Skin epidermis (tissue), 12 donors: ENCODE measurements at regions not wholly inside any gene's neighbourhood (a gene's known extent, or its start where the extent isn't known, plus 50 kb on each side); places are given as distances from the start of the nearest gene placed in this dataset.
"Not testable (repeated sequence)": the region's sequence is repeated elsewhere in the genome, so short reads cannot be mapped to it uniquely, and the experiment has no call there.

Source experiments
- H3K27ac ChIP-seq, 21 experiments: fragments of 200-600 bp; sonication (generic) in 11 of 21; one replicate each; pipeline ENCODE4 v1.5.0; 2020; ENCODE audit warnings: mild to moderate bottlenecking in 3 of 21, inconsistent platforms in 2 of 21, moderate library complexity in 2 of 21
- H3K4me3 ChIP-seq, 7 experiments: fragments of 200-600 bp; sonication (generic) in 2 of 7; one replicate each; pipeline ENCODE4 v1.5.0; 2020; ENCODE audit warnings: inconsistent platforms in 2 of 7, mild to moderate bottlenecking in 2 of 7, moderate library complexity in 1 of 7

DNA sequence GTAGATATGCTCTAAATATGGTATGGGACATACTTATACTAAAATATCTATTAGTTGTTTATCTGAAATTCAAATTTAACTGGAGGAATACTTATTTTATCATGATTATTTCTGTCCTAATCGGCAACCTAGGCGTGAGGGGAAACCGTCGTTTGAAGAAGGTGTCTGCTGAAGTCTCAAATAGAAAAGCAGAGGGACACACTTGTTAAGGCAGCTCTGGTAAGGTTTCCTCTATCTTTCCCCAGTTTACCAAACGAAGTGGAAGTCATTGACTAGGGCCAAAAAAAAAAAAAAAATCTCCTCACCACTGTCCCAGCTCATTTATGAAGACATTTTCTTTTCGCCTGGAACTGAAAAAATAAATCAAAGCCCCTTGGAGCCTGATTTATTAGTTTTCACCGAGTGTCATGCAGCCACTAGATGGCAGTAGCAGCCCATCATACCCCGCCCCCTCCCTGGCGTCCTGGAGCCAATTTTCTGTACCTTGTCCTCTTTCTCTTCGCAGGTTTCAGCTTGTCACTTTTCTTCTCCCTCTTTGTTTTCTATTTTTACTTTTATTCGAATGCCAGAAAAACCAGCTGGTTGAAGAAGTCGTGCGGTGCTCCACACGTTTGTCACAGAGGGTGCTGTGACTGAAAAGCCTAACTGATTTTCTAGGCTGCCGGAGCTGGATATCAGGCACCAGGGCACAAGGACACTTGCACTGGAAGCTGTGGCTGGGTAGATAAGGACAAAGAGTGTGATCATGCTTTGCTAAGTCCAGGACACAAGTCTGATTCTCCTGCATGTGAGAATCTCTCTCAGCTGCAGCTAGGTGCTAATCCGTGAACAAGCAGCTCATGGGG, 238.7 kb downstream of the ZPLD1 start:
- Histone ChIP-seq H3K4me3 (no peak overlapping the region), H3K27ac (no peak overlapping the region)

DNA sequence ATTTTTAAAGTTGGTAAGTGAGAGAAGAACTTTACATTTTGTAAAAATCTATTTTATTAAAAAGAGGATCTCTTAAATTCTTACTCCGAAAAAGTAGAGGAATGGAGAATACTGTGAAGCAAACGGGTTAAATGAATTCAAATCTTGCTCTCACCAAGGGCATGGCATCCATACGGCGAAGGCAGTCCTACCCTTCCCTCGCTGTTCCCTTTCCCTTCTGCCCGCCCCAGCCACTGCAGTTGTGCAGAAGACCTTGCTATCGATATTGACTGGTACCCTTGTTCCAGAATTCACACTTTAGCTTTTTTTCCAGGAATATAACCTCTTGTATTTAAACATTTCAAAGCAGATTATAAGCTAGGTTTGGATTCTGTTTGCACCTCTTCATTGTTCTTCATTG, 239.5 kb downstream of the ZPLD1 start:
- Histone ChIP-seq H3K4me3 (no peak overlapping the region), H3K27ac (no peak overlapping the region)

DNA sequence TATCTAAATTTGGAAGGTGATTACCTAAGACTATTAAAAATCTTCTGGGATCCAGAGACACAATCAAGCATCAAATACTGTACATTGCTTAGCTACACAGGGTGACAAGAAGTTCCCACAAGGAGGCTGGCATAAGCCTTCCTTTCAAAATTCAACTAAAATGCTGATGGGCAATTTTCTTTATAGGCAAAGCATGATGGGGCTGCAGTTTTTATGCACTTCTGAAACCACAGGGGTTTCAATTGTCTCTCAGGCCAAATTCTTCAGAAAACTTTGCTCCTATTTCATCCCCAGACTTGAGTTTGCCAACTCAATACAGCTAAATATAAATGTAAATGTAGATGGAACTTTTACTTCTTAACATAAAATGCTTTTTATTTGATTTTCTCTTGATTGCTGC, 241.6 kb downstream of the ZPLD1 start:
- no peak overlapping the region for H3K27ac ChIP-seq
- no peak overlapping the region for H3K4me3 ChIP-seq

DNA sequence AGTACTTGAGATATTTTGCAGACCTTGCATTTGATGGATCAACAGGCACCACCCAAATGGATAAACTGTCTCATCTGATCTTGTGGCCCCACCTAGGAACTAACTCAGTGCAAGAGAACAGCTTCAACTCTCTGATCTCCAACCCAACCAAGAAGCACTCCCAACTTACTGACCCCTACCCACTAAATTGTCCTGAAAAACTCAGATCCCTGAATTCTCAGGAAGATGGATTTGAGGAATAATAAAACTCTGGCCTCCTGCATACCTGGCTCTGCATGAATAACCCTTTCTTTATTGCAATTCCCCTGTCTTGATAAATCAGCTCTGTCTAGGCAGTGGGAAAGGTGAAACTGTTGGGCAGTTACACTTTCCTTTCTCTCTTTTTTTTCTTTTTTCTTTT, 247.9 kb downstream of the ZPLD1 start:
- no peak overlapping the region for H3K4me3 ChIP-seq
- H3K27ac ChIP-seq, result no peak overlapping the region

DNA sequence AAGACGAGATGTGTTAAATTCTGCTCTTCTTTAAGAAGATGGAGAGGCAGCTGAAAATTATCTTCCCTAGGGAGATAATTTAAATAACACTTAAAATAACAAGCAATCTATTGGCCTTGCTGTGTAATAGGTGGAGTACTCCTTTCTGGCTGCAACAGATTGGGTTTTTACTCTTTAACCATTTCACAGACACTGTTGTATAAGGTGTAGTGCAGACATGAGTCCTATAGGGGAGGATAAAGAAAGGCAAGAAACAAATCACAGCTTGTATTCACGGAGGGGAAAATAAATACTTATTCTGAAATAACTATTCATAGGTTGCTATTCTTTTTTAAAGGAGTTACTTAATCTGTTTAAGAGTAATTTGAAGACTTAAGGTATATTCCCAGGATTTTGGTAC, 252.0 kb downstream of the ZPLD1 start:
- Histone ChIP-seq H3K4me3 (no peak overlapping the region), H3K27ac (no peak overlapping the region)

DNA sequence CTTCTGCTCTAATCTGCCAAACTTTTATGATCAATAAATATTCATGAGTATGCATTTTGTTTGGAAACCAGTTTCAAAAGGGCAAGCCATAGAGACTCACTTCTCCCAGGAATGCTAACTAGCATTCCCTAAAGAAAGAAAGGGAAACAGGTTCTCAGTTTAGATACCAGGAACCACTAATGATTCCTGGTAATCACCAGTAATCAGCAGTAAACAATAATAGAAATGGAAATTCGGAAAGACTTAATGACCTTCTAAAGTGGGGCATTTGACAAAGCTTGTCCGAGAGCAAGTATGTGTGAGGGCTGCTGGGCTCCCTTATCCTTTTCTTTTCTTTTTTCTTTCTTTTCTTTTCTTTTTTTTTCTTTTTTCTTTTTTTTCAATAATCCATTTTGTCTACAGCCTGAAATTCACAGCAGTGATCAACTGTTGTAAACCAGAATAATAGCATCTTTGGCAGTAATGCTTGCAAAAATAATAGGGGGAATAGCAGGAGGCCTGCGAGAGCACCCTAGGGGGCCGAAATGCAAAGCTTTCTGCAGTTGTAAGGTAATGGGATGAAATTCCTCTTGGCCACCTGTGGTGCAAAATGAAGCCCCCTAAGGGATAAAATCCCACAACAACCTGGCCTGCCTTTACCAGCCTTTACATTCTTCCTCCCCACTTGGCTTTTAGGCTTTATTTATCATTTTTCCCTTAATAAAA, 253.2 kb downstream of the ZPLD1 start:
- no peak overlapping the region for H3K4me3 ChIP-seq
- H3K27ac ChIP-seq, result no peak overlapping the region

DNA sequence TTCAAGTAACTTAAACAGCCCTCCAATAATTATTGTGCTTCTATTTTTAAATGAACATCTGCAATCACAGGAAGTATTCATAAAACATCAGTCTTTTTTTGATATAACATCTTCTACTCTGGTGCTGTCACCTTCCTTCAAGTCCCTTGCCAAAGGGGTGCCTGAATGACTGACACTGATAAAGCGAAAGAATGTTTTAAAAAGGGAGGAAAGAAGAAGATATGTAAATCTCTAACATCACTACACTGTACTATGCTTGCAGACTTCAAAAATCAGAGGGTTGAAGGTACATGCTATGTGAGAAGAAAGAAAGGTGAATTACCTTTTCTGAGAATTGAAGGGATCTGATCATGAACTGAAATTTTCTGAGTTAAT, 253.7 kb downstream of the ZPLD1 start:
- H3K4me3 ChIP-seq, result no peak overlapping the region

DNA sequence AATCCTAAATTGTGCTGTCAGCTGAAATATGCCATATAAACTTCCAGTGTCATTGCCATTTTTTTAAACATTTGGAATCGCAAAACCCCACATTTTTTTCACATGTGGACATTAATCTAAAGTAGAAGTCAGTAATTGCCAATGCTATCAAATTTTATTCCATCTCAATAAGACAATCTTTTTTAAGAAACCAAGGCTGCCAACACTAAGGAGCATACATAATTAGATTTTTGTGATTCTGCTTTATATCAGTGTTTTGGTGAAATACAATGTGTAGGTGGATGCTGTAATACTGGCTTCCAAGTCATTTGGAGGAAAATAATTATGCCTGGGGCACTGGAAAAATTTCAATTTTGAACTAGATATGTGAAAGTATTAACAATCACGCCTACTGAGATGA, 256.7 kb downstream of the ZPLD1 start:
- no peak overlapping the region for H3K4me3 ChIP-seq
- no peak overlapping the region for H3K27ac ChIP-seq

More for the DNA sequence above, 253.7 kb downstream of the ZPLD1 start:
- no peak overlapping the region for H3K27ac ChIP-seq

DNA sequence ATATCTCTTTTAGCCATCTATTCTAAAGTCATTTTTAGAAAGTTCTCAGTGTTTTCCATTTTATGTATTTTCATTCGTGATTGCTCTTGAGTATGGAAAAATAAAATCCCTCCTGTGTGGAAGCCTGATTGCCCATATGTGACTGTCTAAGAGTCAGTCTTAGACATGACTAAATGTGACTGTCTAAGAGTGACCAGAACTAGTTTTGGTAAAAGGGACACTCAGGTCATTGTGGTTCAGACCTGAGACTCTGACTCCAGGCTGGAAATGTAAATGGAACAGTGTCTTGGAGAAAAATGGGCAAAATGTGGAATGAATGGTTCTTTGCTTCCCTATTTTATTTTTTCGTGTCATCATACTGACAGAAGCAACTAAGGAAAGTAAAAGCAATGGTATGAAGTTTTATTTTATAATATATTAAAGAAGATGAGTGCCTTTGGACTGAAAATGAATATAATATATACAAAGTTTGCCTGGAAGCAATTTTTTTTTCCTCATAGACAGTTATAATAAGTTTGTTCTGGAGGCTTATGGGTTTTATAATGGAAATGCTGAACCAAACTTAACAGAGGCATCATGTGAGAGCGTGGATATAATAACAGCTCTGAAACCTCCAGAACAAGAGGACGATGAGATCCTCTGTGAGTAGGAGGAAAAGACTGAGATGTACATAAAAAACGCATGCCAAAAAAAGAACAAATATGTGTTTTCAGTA, 264.4 kb downstream of the ZPLD1 start:
- Histone ChIP-seq H3K27ac (no peak overlapping the region), H3K4me3 (no peak overlapping the region)

DNA sequence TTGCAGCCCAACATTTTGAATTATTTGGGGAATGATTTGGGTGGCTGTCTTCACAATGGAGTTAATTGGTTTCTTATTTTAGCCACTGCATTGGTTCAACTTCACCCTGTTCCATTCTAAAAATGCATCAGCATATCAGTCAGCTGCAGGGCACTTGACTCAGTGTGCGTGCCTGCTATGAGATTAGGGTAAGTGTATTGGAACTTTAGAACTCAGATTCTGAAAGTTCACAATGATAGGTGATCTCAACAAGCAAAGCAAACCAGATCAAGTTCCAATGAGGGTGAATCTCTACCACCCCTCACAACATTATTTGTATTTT, 265.0 kb downstream of the ZPLD1 start:
- Histone ChIP-seq H3K27ac (no peak overlapping the region), H3K4me3 (no peak overlapping the region)

DNA sequence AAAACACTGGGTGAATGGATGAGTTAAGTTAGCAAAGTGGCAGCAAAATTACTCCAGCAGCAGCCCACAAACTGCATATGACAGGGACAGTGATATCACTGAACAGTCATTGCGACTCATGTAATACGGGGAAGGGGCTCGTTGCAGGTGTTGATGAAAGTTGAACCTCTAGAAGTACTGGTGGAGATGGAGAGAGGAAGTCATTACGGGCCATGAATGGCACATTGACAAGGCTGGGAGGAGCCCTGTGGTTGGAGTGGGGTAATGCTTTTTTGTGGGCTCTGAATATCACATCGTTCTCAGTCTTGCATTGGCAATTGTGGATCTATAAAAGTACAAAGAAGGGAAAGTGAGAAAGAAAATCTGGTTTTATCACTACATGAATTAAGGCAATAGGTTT, 278.1 kb downstream of the ZPLD1 start:
- no peak overlapping the region for H3K4me3 ChIP-seq
- no peak overlapping the region for H3K27ac ChIP-seq

DNA sequence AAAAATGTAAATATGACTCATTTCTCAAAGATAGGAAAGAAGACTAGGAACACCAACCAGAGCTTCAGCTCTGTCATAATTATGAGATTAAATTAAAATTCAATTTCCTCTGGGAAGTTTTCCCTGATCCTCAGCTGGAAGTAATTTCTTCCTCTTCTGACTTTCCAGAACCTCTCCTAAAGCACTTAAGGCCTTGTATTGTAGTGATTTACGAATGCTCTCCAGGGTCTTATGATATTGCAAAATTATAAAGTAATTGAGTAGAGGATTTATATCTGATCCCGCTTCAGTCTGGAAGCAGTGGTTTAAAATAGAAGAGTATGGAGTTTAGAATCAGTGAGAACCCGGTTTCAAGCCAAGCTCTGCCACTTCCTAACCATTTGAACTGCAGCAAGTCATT, 279.8 kb downstream of the ZPLD1 start:
- Histone ChIP-seq H3K4me3 (no peak overlapping the region), H3K27ac (no peak overlapping the region)

DNA sequence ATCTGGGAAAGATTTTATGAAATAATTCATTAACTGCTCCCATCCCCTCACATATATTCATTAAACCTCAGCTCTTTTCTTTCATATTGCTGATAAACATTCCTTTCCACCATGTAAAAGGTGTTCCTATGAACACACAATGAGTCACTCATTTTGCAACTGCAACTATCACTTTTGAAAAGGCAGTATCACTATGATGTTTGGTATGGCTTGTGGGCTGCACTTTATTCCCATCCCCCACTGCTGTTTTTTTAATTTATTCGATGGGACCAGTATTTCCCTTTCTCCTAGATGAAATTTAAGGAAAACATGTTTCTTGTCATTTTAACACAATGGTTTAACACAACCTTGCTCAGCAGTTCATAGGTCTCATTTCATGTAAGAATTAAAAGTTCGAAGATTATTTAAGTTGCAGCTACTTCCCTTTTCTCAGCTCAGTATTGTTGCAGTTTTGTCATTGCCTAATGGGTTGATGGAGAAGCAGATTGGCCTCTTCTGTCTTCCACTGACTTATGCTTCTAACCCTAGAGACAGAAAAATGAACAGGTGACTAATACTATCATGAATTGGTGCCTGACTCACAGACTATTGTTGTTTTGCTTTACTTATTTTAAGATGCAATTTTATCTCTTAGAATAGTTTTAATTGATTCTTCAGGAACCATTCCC, 280.3 kb downstream of the ZPLD1 start:
- Histone ChIP-seq H3K4me3 (no peak overlapping the region), H3K27ac (no peak overlapping the region)

DNA sequence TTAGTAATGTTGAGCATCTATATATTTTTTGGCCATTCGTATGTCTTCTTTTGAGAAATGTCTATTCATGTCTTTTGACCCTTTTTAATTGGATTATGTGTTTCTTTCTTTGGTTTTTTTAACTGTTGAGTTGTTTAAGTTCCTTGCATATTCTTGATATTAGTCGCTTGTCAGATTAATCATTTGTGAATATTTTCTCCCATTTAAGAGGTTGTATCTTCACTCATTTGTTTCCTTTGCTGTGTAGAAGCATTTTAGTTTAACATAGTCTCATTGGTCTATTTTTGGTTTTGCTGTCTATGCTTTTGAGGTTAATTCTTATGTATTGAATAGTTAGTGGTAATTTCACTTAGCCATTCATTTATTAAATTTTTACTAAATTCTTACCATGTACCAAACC, 283.8 kb downstream of the ZPLD1 start:
- H3K4me3 ChIP-seq, result no peak overlapping the region
- no peak overlapping the region for H3K27ac ChIP-seq

DNA sequence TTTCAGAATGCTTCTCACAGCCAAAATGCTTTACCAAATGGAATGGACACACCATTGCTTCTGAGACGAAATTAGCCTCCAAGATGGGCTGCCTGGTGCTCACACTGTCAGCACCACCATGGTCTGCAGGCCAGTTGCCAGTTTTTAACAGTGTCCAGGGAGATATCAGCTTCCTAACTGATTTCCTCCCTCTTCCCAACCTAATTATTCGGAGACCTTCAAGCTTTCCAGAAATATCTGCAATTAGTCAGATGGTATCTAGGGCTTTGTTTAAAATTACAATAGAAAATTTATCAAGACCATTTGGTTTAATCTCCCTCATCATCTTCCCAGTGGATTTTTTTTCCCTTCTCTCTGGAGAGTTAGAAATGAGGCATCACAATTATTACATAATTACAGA, 287.5 kb downstream of the ZPLD1 start:
- Histone ChIP-seq H3K4me3 (no peak overlapping the region), H3K27ac (no peak overlapping the region)

DNA sequence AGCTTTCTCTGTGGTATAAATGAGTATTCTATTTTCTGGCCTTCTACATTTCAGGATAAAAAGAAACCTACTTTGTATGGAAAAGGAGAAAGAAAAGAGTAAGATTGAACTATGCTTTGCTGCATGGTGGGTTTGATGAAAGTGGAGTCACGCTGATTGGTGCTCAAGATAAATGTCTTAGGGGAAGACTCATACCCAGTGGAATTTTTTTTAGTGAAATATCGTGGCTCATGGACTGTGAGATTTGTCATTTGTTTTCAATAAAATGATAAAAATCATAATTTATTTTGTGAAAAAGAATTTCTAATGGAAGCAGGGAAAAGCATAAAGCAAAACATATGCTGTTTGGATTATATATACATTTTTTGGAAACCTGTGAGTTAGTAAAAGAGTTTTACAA, 292.5 kb downstream of the ZPLD1 start:
- no peak overlapping the region for H3K4me3 ChIP-seq
- H3K27ac ChIP-seq, result no peak overlapping the region

DNA sequence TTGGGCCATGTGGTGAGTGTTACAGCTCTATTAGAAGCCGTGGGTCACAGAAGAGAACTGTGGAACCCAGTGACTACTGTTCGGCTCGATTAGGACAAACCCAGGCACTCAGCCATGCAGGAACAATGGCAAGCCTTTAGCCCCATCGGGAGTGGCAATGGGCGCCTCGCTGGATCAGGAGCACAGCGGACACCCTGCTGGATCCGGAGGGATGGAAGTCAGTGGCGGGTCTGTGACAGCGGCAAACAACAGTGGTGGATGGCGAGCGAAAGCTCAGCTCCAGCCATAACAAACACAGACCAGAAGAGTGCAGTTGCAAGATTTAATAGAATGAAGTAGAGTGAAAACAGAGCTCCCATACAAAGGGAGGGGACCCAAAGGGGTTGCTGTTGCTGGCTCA, 297.8 kb downstream of the ZPLD1 start:
- H3K4me3 ChIP-seq, H3K27ac ChIP-seq: not testable (repeated sequence)

DNA sequence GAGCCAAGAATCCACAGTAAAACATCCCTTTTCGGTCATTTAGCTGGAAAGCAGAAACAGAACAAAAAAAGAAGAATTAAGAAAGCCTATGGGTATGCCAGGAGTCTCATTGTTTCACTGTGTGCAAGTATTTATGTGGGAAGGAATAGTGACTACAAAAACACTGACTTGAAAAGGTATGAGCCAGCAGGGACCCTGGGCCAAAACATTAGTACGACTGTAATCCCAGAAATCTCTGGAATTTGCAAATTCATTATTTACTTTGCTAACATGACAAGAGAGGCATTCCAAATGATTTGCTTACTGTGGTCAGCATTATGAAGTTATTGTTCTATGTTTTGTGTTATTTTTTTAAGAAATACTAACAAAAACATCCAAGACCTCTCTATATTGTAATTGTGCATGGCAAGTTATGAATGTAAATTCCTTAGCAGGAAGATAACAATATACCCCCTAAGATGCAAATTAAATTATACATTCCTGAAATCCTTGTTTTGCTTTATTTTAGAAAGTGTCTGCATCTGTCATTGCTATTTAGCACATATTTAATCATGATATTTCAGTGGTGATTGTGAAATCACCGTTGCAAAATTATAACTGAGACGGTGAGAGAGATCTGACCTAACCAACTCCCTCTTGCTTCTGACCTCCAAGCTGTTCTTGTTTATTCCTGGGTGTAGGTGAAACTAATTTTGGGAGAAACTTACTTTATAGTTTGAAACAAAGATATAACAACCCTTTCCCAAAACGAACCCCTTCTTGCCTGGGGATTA, 299.2 kb downstream of the ZPLD1 start:
- Histone ChIP-seq H3K27ac (no peak overlapping the region), H3K4me3 (no peak overlapping the region)

DNA sequence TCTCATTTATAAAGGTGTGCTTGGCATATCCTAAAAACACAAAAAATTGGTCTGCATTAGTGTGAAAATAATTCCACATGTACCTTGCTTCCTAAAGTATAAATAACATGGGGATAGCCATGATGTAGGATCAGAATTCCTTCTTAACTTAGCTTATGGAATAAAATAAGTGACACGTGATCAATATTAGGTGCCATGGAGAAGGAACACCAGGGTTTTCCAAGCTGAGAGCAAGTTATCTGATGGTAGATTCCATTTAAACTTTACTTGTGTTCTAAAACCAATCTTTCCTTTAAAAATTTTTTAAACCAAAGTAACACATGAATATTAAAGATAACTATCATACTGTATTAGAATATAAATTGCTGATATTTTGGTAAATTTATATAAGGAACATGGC, 300.5 kb downstream of the ZPLD1 start:
- Histone ChIP-seq H3K27ac (no peak overlapping the region), H3K4me3 (no peak overlapping the region)
